PC-3 (cell line): ENCODE measurements at regions not wholly inside any gene's neighbourhood (a gene's known extent, or its start where the extent isn't known, plus 50 kb on each side); places are given as distances from the start of the nearest gene placed in this dataset.

Experiments used
- ATAC-seq: fragments of 200-7000 bp; cut with Tn5 transposase; 2 replicates; pipeline ENCODE4 v1.9.1; 2020; ENCODE audit warnings: mild to moderate bottlenecking, moderate library complexity
- BruUV-seq: library from RNA; stranded (reverse); fragments of 400-500 nt; replicated peaks from 2 replicates; lab custom pipeline; 2021; lab: Mats Ljungman, UMichigan
- CTCF ChIA-PET: fragments of 300-600 bp; sonication (Branson Sonifier 250); formaldehyde crosslinking; loops from one replicate; lab custom pipeline; 2022; ENCODE audit warnings: antibody characterized with exemption; lab: Charles Lee
- POLR2A ChIA-PET: fragments of 300-600 bp; sonication (Branson Sonifier 250); formaldehyde crosslinking; loops from one replicate; lab custom pipeline; 2022; ENCODE audit warnings: antibody characterized with exemption; ENCODE audit not compliant: unreplicated experiment; lab: Charles Lee
- DNase-seq: peaks from one replicate; pipeline ENCODE4 v3.0.0-alpha.2; 2015
- H2AFZ ChIP-seq: fragments of 300-600 bp; sonication (generic); 2 replicates; pipeline ENCODE4 v1.6.0; 2016; ENCODE audit warnings: antibody characterized with exemption, low read length
- H3F3A ChIP-seq: fragments of 300-600 bp; sonication (generic); one replicate; pipeline ENCODE4 v1.6.0; 2017; ENCODE audit warnings: antibody characterized with exemption, low read length, control low read depth, mild to moderate bottlenecking; ENCODE audit not compliant: unreplicated experiment
- H3K27ac ChIP-seq: fragments of 300-600 bp; sonication (generic); 2 replicates; pipeline ENCODE4 v1.5.1; 2016; ENCODE audit warnings: mild to moderate bottlenecking, low read length
- H3K27me3 ChIP-seq: fragments of 300-600 bp; sonication (generic); 2 replicates; pipeline ENCODE4 v1.6.1; 2016; ENCODE audit warnings: low read length, mixed read lengths
- H3K36me3 ChIP-seq: fragments of 300-600 bp; sonication (generic); 2 replicates; pipeline ENCODE4 v1.6.1; 2016; ENCODE audit warnings: low read depth, mixed run types, low read length, mixed read lengths
- H3K4me1 ChIP-seq: fragments of 300-600 bp; sonication (generic); 2 replicates; pipeline ENCODE4 v1.5.1; 2016; ENCODE audit warnings: low read length; ENCODE audit not compliant: insufficient read depth
- H3K4me2 ChIP-seq: fragments of 300-600 bp; sonication (generic); 2 replicates; pipeline ENCODE4 v1.6.0; 2016; ENCODE audit warnings: low read length
- H3K4me3 ChIP-seq: fragments of 300-600 bp; sonication (generic); 2 replicates; pipeline ENCODE4 v1.5.1; 2016; ENCODE audit warnings: mild to moderate bottlenecking, low read length, mixed read lengths
- H3K79me2 ChIP-seq: fragments of 300-600 bp; sonication (generic); 2 replicates; pipeline ENCODE4 v1.6.1; 2017; ENCODE audit warnings: low read length, mixed read lengths
- H3K9ac ChIP-seq: fragments of 300-600 bp; sonication (generic); 2 replicates; pipeline ENCODE4 v1.6.0; 2016; ENCODE audit warnings: mild to moderate bottlenecking, low read length
- H3K9me2 ChIP-seq: fragments of 300-600 bp; sonication (generic); replicated peaks from 2 replicates; pipeline ENCODE4 v1.6.1; 2016; ENCODE audit warnings: mixed run types, low read length, mixed read lengths
- H3K9me3 ChIP-seq: fragments of 300-600 bp; sonication (generic); 2 replicates; pipeline ENCODE4 v1.6.1; 2016; ENCODE audit warnings: low read length, mixed read lengths
- H4K20me1 ChIP-seq: fragments of 300-600 bp; sonication (generic); 2 replicates; pipeline ENCODE4 v1.6.1; 2016; ENCODE audit warnings: low read length, mixed read lengths
- CTCF ChIP-seq: fragments of 300-600 bp; sonication (generic); conservative IDR thresholded peaks from 2 replicates; pipeline ENCODE4 v1.5.1; 2017; ENCODE audit warnings: antibody characterized with exemption, low read depth, mild to moderate bottlenecking, low read length
- EZH2 ChIP-seq: fragments of 300-600 bp; sonication (generic); IDR thresholded peaks from one replicate; pipeline ENCODE4 v1.6.1; 2017; ENCODE audit warnings: antibody characterized with exemption, mild to moderate bottlenecking, low read length; ENCODE audit not compliant: unreplicated experiment
- EZH2phosphoT487 ChIP-seq: fragments of 300-600 bp; sonication (generic); IDR thresholded peaks from 2 replicates; pipeline ENCODE4 v1.6.1; 2018; ENCODE audit warnings: mild to moderate bottlenecking, antibody characterized with exemption, low read length, borderline replicate concordance
- intact Hi-C: fragments of 100-400 bp; cut with micrococcal nuclease; formaldehyde crosslinking; loops from 2 replicates; pipeline ENCODE4 v1.9.0; 2023

GRCh38 chrX:147749308-147749707, 162.4 kb upstream of the FMR1 start:
- Histone ChIP-seq H2AFZ (no peak overlapping the region), H3K79me2 (no peaks in the 10 kb centered on the region), H3K4me2 (no peak overlapping the region), H3K4me1 (no peaks in the 10 kb centered on the region), H3F3A (no peaks in the 10 kb centered on the region), H3K9me3 (no peaks in the 10 kb centered on the region), H3K9ac (no peak overlapping the region), H3K4me3 (no peak overlapping the region), H3K9me2 (no peaks in the 10 kb centered on the region), H3K36me3 (no peaks in the 10 kb centered on the region), H3K27ac (no peak overlapping the region), H4K20me1 (no peaks in the 10 kb centered on the region), H3K27me3 (no peaks in the 10 kb centered on the region)
- ChIA-PET POLR2A (no interaction called here), CTCF (no interaction called here)
- ATAC-seq (no peak), DNase-seq (no peak)
- no peak for TF ChIP-seq EZH2phosphoT487
- no peak for TF ChIP-seq EZH2
- no peak for TF ChIP-seq CTCF
- BruUV-seq, result no TSS peak
- intact Hi-C loops, result no loop called here

- intact Hi-C loops, result no loop called here
- no peaks in the 10 kb centered on the region for H3F3A ChIP-seq
- no peaks in the 10 kb centered on the region for H3K9me2 ChIP-seq
- ChIA-PET POLR2A (no interaction called here), CTCF (no interaction called here)
- no peaks in the 10 kb centered on the region for H3K27me3 ChIP-seq
- H3K36me3 ChIP-seq, result no peaks in the 10 kb centered on the region
- no peak overlapping the region for H3K4me3 ChIP-seq
- DNase-seq (no peak), ATAC-seq (no peak)
- BruUV-seq, result no TSS peak
- no peaks in the 10 kb centered on the region for H3K79me2 ChIP-seq
- H2AFZ ChIP-seq, result no peak overlapping the region
- H3K4me1 ChIP-seq, result no peaks in the 10 kb centered on the region
- H3K4me2 ChIP-seq, result no peak overlapping the region
- H4K20me1 ChIP-seq, result no peaks in the 10 kb centered on the region
- no peak overlapping the region for H3K27ac ChIP-seq
- TF ChIP-seq CTCF, result no peak
- TF ChIP-seq EZH2, result no peak
- H3K9ac ChIP-seq, result no peak overlapping the region
- H3K9me3 ChIP-seq, result no peaks in the 10 kb centered on the region
Measured at GRCh38 chrX:147757750-147758149, 154.0 kb upstream of the FMR1 start.

GRCh38 chrX:147763131-147763530, 148.6 kb upstream of the FMR1 start:
- H3K27me3 ChIP-seq, result no peaks in the 10 kb centered on the region
- CTCF ChIA-PET, result no interaction called here
- DNase-seq (no peak), ATAC-seq (no peak)
- no peak for TF ChIP-seq EZH2phosphoT487
- no peak for TF ChIP-seq CTCF
- TF ChIP-seq EZH2, result no peak
- no peaks in the 10 kb centered on the region for H3F3A ChIP-seq
- no peak overlapping the region for H3K27ac ChIP-seq
- POLR2A ChIA-PET, result no interaction called here
- BruUV-seq, result no TSS peak
- H3K9ac ChIP-seq, result no peak overlapping the region
- H3K4me1 ChIP-seq, result no peaks in the 10 kb centered on the region
- no peaks in the 10 kb centered on the region for H3K36me3 ChIP-seq
- H3K79me2 ChIP-seq, result no peaks in the 10 kb centered on the region
- no peak overlapping the region for H3K4me2 ChIP-seq
- H2AFZ ChIP-seq, result no peak overlapping the region
- no peaks in the 10 kb centered on the region for H3K9me2 ChIP-seq
- no peaks in the 10 kb centered on the region for H4K20me1 ChIP-seq
- intact Hi-C loops, result no loop called here
- no peak overlapping the region for H3K4me3 ChIP-seq
- H3K9me3 ChIP-seq, result no peaks in the 10 kb centered on the region; the same call in 1 of the 2 replicates
